Mammary epithelial cell (primary cell): ENCODE measurements at regions not wholly inside any gene's neighbourhood (a gene's known extent, or its start where the extent isn't known, plus 50 kb on each side); places are given as distances from the start of the nearest gene placed in this dataset.

Experiments used
- CTCF ChIP-seq, 2 donors: IDR thresholded peaks in 1 of 2; conservative IDR thresholded peaks in 1 of 2; 2 replicates each; pipeline ENCODE4 v1.5.1; 2011 to 2012; ENCODE audit warnings: inconsistent platforms in 2 of 2, low read length in 2 of 2, mild to moderate bottlenecking in 2 of 2, control low read depth in 1 of 2, low read depth in 1 of 2; ENCODE audit not compliant: insufficient read depth in 1 of 2; ENCODE audit errors: extremely low read depth in 1 of 2
- EZH2 ChIP-seq: IDR thresholded peaks from 2 replicates; pipeline ENCODE4 v1.6.1; 2012; ENCODE audit warnings: low read length, inconsistent platforms, borderline replicate concordance

GRCh38 chr5:86112249-86112648 lies 505.5 kb upstream of the COX7C start:
- TF ChIP-seq EZH2 (no peak), CTCF (conservative IDR thresholded peaks at IDR 0.05 in 1 of 2, IDR thresholded peaks at IDR 0.05 in 1 of 2; ENCODE audit: extremely low read depth in 1 of 2, insufficient read depth in 1 of 2, low read depth in 1 of 2, low read length in 2 of 2) (no peak)
